Epithelial cell of prostate (primary cell): ENCODE measurements at regions not wholly inside any gene's neighbourhood (a gene's known extent, or its start where the extent isn't known, plus 50 kb on each side); places are given as distances from the start of the nearest gene placed in this dataset.
"Not testable (repeated sequence)": the region's sequence is repeated elsewhere in the genome, so short reads cannot be mapped to it uniquely, and the experiment has no call there.

Experiments used
- DNase-seq: peaks from one replicate; pipeline ENCODE4 v3.0.0-alpha.2; 2011; ENCODE audit warnings: low read depth, low spot score
- H3K27ac ChIP-seq: fragments of 450-650 bp; 2 replicates; pipeline ENCODE4 v1.5.1; 2017; ENCODE audit warnings: mild to moderate bottlenecking

GRCh38 chr2:7502336-7502735 lies 585.1 kb downstream of the RNF144A start:
- H3K27ac ChIP-seq, result no peak overlapping the region
- DNase-seq, result no peak

DNA sequence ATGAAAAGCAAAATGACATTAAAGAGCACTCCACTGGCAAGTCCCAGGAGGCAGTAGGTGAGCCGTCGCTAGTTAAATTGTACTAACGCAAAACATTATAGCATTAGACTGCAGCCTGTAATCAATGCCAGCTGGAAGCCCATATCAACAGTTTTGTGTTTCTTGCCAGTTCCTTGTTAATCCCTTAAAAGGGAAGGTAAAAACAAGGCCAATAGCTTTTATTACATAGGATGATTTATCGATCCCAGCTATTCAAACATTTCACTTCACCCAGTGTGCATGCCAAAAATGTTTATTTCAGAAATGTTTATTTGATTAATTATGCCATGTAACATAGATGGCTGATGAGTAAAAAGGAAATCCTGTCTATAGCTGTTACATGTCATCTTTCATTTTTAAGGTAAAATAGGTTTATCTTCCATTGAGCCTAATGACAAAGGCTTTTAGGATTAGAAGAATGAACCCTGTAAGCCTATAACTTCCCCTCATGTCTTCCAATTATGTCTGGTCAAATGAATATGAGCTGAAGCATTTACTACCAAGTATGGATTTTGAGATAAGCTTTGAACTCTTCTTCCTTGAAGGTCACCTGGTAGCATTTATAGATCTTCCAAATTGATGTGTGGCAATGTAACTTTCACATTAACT lies 591.2 kb downstream of the RNF144A start:
- DNase-seq, result no peak
- no peak overlapping the region for H3K27ac ChIP-seq

DNA sequence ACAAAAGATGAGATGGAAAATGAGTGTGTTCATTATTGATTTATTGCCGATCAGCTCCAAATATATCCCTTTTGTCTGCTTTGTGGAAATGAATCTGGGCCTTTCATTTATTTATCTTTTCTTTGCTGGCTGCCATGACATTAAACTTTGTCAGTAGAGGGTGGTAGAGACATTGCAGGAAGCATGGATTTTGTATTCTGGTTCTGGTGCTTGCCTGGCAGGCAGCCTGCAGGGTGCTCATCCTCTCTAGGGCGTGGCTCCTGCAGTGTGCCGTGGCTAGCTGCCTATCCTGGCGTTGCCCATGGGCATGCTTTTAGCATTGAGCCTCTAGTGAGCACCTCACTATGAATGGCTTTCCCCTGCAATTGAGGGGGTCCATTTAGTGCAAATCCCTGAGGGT lies 593.1 kb downstream of the RNF144A start:
- no peak for DNase-seq
- no peak overlapping the region for H3K27ac ChIP-seq

GRCh38 chr2:7513834-7514233 lies 596.6 kb downstream of the RNF144A start:
- no peak for DNase-seq
- H3K27ac ChIP-seq, result no peak overlapping the region

- DNase-seq, result no peak
- no peak overlapping the region for H3K27ac ChIP-seq
These were observed 598.1 kb downstream of the RNF144A start for GRCh38 chr2:7515327-7515726.

DNA sequence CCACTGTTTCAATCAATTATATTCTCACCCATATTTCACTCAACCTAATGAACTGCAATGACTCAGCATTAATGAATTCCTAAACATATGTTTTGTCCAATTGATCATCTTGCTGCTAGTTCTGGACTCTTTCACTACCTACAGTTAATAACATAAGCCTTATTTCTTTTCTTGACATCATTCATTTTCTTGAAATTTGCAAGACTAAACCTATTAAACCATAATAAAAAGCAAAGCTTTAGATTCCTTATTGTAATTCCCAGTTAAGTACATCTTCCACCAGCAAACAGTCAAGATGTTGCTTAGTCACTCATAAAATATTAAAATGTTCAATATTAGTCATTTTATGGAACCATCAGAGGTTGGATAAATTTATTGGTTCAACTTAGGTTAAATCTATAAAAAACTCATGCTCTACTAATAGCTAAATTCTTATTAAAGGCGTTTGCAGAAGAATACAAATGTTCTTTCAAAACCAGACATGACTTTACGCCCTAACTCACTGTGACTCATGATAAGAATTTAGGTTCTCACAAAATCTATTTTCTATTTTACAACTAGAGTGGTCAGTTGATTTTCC lies 599.4 kb downstream of the RNF144A start:
- H3K27ac ChIP-seq, result no peak overlapping the region
- DNase-seq, result no peak

- no peak overlapping the region for H3K27ac ChIP-seq
- DNase-seq, result no peak
These were observed 599.9 kb downstream of the RNF144A start for GRCh38 chr2:7517088-7517487.

GRCh38 chr2:7517851-7518250 lies 600.6 kb downstream of the RNF144A start:
- no peak for DNase-seq
- no peak overlapping the region for H3K27ac ChIP-seq

DNA sequence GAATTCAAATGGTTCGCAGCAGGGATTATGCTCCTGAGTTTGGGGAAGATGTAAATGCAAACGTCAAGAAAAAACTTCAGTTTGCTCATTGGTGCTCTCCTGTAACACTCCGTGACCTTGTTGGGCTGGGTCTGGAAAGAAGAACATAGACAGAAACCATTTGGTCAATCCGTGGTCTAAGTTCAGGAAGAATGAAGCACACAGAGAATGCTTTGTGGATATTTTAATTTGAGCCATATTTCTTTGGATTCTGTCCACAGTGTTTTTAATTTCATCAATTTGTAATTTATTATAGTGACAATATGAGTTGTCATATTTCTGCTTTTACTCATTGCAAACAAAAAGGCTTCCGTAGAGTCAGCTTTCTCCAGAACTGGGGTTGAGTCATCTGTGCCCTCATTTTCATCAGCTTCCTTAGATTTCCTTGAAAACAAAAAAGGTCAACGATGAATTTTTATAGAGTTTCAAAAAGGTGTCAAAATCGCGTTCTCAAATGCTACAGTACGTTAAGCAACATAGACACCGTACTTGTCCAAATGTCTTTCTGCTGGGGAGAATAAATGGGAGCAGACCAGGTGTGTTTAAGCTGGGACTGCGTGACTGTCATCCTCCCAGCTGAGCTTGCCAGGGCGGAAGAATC lies 606.4 kb downstream of the RNF144A start:
- DNase-seq, result no peak
- no peak overlapping the region for H3K27ac ChIP-seq

DNA sequence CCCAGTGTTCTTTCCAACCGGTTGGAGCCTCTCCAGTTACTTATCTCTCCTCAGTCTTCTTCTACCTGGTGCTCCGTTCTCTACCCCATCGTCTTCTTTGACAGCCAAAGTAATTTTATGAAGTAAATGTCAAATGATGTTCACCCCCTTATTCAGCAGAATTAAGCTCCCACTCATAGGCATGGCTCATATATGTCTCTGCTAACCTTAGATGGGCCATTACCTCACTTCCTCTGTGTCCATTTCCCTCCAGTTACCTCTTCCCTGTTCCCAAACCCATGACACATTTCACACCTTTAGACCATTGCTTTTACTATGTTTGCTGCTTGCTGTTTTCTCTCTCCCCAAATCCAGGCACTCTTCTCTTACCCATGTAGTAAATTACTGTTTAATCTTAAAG lies 607.0 kb downstream of the RNF144A start:
- no peak overlapping the region for H3K27ac ChIP-seq
- DNase-seq, result no peak

- DNase-seq, result no peak
- H3K27ac ChIP-seq, result no peak overlapping the region
These were observed 608.5 kb downstream of the RNF144A start for GRCh38 chr2:7525746-7526145.

- no peak overlapping the region for H3K27ac ChIP-seq
- no peak for DNase-seq
These were observed 610.0 kb downstream of the RNF144A start for GRCh38 chr2:7527165-7527722.

DNA sequence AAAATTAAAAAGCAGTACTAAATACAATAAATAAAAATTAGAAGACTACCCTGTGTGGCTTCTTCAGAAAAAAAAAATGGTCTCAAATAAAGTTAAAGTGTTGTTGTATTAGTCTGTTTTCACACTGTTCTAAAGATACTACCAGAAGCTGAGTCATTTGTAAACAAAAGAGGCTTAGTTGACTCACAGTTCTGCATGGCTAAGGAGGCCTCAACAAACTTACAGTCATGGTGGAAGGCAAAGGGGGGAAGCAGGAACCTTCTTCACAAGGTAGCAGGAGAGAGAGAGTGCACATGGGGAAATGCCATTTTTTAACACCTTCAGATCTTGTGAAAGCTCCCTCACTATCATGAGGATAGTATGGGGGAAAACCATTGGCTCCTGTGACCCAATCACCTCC lies 612.8 kb downstream of the RNF144A start:
- no peak overlapping the region for H3K27ac ChIP-seq
- peak; percentile 14 for DNase-seq

DNA sequence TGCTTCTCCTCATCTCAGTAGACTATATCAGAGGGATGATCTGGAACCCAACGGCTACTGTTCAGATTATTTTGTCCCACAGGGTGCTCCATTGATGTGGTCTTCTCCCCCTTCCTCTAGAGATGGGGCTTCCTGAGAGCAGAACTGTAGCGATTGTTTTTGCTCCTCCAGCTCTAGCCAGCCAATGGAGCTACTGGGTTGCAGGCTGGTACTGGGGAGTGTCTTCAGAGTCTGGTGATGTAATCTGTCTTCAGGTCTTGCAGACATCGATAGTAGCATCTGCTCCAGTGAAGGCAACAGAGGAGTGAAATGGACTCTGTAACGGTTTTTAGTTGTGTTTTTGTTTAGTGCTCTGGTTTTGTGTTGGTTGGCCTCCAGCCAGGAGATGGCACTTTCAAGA lies 621.9 kb downstream of the RNF144A start:
- H3K27ac ChIP-seq, result no peak overlapping the region
- DNase-seq, result no peak

GRCh38 chr2:7539760-7540159 lies 622.5 kb downstream of the RNF144A start:
- H3K27ac ChIP-seq, result no peak overlapping the region
- DNase-seq, result no peak

- no peak overlapping the region for H3K27ac ChIP-seq
These were observed 635.8 kb downstream of the RNF144A start for GRCh38 chr2:7552825-7553570.

DNA sequence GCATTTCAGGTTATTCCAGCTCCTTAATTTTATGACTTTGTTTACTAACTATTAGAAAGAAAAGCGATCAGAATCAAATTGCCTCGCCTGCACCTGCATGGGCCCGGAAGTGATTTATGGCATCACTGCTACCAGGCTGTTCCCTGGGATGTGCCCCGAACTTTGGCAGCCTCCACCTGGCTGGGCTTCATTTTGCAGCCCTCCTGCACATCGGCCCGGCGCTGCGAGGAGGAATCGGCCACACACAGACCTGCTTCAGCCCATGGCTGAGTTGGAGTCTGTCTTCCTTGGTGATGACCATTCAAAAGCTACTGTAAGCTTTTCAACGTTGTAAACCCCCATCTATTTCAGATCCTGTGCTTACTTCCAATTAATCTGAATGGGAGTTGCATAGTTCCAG lies 638.0 kb downstream of the RNF144A start:
- no peak overlapping the region for H3K27ac ChIP-seq
- no peak for DNase-seq

More at GRCh38 chr2:7552825-7553570, 635.8 kb downstream of the RNF144A start:
- DNase-seq, result no peak

GRCh38 chr2:7557376-7557775 lies 640.2 kb downstream of the RNF144A start:
- DNase-seq, result no peak
- H3K27ac ChIP-seq, result no peak overlapping the region

- DNase-seq, result no peak
- H3K27ac ChIP-seq, result no peak overlapping the region
These were observed 642.6 kb downstream of the RNF144A start for GRCh38 chr2:7559791-7560190.

GRCh38 chr2:7566382-7566881 lies 649.2 kb downstream of the RNF144A start:
- DNase-seq, result no peak
- no peak overlapping the region for H3K27ac ChIP-seq

DNA sequence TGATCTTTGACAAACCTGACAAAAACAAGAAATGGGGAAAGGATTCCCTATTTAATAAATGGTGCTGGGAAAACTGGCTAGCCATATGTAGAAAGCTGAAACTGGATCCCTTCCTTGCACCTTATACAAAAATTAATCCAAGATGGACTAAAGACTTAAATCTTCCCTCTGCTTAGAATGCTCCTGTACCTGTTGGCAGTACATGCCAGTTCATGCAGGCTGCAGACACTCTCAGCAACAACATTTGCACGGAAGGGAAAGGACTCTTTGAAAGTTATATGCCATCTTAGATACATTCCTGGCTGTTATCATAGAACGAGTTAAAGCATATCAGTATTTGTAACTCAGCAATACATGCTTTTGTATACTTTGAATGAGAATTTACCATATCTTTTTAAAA lies 649.9 kb downstream of the RNF144A start:
- not testable (repeated sequence) for DNase-seq, H3K27ac ChIP-seq
